ENCODE measurements at regions not wholly inside any gene's neighbourhood (a gene's known extent, or its start where the extent isn't known, plus 50 kb on each side); places are given as distances from the start of the nearest gene placed in this dataset.
A peak's percentile ranks its signal among the peaks of the same experiment; 100 is the strongest.

DNA sequence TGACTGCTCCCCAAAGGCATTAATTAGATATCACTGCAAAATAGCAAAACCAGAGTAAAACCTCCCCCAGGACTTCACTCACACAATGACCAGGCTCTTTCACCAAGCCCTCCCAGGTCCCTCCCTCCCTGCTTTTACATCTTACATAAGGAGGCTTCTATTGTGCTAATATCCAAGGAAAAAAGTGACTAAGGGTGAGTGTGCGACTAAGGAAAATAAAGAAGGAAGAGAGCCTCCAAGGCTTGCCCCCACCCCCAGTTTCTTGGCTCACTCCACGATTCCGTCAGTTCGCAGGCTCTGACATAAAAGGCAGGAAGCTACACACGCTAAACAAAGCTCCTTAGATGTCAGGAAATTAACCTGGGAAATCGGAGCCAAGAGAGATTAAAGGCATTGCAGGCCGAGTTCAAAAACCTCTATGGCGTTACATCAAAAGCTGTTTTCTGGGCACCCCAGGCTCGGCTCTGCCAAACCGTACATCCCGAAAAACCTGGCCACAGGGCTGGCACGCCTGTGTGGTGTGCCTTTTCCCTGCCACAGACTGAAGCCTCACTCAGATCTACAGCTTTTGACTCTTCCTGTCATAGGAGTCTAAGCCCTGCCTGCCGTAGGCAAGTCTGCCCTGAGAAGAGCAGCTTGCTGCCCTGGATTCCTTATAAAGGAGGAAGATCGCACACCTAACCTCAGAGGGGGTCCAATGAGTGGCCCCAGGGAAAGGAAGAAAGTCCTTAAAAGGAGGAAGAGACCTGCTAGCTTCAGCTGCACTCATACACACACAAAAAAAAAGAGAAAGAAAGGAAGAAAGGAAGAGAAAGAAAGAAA, 67.0 kb upstream of the SERP2 start:
- TF ChIP-seq, protein P1, sequence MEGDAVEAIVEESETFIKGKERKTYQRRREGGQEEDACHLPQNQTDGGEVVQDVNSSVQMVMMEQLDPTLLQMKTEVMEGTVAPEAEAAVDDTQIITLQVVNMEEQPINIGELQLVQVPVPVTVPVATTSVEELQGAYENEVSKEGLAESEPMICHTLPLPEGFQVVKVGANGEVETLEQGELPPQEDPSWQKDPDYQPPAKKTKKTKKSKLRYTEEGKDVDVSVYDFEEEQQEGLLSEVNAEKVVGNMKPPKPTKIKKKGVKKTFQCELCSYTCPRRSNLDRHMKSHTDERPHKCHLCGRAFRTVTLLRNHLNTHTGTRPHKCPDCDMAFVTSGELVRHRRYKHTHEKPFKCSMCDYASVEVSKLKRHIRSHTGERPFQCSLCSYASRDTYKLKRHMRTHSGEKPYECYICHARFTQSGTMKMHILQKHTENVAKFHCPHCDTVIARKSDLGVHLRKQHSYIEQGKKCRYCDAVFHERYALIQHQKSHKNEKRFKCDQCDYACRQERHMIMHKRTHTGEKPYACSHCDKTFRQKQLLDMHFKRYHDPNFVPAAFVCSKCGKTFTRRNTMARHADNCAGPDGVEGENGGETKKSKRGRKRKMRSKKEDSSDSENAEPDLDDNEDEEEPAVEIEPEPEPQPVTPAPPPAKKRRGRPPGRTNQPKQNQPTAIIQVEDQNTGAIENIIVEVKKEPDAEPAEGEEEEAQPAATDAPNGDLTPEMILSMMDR (conservative IDR thresholded peaks at IDR 0.05; ENCODE audit: low read depth, low read length) = no peak
- DNase-seq (ENCODE audit: low read depth) = peak; percentile 89
- peak overlapping the region; percentile 6 for H3K4me3 ChIP-seq (ENCODE audit: low read depth, low read length)

DNA sequence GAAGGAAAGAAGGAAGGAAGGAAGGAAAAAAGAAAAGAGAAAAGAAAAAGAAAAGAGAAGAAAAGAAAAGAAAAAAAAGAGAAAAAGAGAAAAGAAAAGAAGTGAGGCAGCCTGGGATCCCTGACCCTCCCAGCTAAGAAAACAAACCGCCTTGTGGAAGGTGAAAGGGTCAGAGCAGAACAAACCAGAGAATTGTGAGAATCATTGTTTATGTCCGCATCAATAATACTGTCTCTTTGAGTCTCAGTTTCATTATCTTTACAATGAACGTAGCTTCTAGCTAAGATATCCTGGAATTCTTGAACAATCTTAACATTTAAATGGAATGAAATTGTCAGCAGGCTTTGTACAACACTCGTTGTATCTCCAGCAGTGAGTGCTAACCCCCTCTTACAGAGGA, 66.4 kb upstream of the SERP2 start:
- DNase-seq (ENCODE audit: low read depth) = peak; percentile 64
- no peak overlapping the region for H3K4me3 ChIP-seq (ENCODE audit: low read depth, low read length)
- TF ChIP-seq, protein P1 (conservative IDR thresholded peaks at IDR 0.05; ENCODE audit: low read depth, low read length) = no peak

DNA sequence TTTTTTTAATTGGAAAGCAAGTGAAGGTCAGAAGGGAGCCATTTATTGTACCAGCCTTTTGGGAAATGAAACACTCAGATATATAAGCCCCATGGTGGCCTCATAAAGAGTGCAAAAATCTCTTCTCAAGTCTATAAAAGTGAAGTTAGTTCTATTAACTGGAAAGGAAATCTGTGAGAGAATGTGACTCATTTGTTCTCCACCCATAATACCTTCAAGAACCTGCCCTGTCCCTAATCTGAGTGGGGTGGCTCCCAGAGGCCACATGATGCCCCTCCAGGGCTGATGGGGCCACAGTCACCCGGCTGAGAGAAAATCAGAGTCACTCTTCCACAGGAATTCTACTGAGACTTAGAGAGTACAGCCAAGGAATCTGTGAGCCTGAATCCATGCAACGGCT, 65.8 kb upstream of the SERP2 start:
- TF ChIP-seq, protein P1 (conservative IDR thresholded peaks at IDR 0.05; ENCODE audit: low read depth, low read length) = no peak
- H3K4me3 ChIP-seq (ENCODE audit: low read depth, low read length) = no peak overlapping the region
- DNase-seq (ENCODE audit: low read depth) = no peak

DNA sequence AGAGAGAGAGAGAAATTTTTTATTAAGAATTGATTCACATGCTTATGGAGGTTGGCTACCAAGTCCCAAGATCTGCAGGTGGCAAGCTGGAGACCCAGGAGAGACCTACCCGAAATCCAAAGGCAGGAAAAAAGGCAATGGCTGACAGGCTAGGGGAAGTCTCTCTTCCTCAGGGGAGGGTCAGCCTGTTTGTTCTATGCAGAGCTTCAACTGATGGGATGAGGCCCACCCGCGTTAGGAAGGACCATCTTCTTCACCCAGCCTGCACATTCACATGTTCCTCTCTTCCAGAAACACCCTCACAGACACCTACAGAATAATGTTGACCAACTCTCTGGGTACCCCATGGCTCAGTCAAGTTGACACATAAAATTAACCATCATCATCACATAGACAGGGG, 65.3 kb upstream of the SERP2 start:
- no peak for DNase-seq (ENCODE audit: low read depth)
- H3K4me3 ChIP-seq (ENCODE audit: low read depth, low read length) = no peak overlapping the region
- TF ChIP-seq, protein P1 (conservative IDR thresholded peaks at IDR 0.05; ENCODE audit: low read depth, low read length) = no peak

DNA sequence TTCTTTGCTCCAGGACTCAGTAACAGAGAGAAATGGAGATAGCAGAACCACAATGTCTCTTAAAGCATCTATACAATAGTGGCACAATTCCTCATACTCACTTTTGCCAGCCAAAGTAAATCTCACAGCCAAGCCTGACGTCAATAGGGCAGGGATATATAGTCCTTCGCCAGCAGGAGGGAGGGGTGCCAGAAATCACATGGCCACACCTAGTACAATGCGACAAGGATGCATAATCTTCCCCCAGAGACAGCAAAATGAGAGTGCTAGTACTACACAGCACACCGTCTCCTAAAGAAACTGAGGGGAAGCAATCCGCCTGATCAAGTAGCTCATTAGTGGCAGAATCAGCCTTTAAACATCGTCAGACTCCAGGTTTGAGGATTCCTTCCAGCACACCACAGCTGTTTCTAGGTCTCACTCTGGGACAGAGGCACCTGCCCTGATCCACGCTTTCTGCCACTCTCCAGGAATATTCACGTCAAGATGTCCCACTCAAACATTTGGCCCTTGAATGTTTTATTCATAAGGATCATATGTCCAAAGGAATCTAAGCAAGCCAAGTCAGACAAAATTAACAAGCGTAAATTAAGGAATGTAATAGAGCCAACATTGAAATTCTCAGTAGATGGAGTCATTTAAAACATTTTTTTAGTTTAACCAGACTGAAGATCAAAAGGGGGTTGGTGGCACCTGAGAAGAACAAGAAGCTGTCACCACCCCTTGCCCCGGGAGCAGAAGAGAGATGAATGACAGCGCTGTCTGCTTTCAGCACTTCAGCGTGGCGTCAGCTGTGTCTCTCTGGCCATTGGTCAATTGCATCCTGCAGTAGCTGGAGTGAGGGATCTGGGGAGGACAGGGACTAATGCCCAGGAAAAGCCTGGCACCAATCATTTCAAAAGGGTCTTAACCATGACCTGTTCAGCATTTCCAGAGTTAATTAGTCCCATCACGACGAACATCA, 63.5 kb upstream of the SERP2 start:
- DNase-seq (ENCODE audit: low read depth) = no peak
- TF ChIP-seq, protein P1 (conservative IDR thresholded peaks at IDR 0.05; ENCODE audit: low read depth, low read length) = no peak
- H3K4me3 ChIP-seq (ENCODE audit: low read depth, low read length) = no peak overlapping the region

DNA sequence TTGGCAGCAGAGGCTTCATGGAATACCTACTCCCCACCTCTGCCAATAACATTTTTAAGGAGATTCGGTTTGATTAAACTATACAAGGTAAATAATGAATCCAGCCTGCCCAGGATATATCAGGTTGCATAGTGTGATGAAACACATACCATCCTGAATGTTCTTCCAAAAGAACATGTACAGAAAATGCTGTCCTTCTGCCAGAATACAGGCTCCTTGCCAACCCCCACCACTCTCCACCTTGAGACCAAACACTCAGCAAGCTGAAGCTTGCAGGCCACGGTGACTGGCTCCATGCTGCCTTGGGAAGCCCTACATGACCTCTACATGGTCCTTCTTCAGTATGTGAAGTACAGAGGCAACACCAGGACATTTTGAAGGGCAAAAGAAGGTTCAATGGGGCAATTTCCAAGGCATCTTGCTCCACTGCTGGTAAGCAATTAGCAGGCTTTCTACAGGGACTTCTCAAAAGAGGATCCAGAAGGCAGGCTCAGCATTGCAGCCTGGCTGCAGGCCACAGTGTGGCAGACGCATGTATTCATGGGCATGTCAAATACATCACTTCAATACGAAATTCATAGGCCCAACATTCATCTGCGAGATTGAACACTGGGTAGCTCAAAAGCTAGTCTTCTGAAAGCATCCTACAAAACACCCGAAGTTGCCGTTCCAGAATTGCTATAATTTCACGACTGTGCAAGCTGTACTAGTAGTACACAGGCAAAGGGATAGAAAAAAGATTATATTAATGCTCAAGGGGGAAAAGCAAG, 62.4 kb upstream of the SERP2 start:
- TF ChIP-seq, protein P1 (conservative IDR thresholded peaks at IDR 0.05; ENCODE audit: low read depth, low read length) = no peak
- no peak overlapping the region for H3K4me3 ChIP-seq (ENCODE audit: low read depth, low read length)
- DNase-seq (ENCODE audit: low read depth) = peak; percentile 71
